ENCODE measurements at regions not wholly inside any gene's neighbourhood (a gene's known extent, or its start where the extent isn't known, plus 50 kb on each side); places are given as distances from the start of the nearest gene placed in this dataset.

DNA sequence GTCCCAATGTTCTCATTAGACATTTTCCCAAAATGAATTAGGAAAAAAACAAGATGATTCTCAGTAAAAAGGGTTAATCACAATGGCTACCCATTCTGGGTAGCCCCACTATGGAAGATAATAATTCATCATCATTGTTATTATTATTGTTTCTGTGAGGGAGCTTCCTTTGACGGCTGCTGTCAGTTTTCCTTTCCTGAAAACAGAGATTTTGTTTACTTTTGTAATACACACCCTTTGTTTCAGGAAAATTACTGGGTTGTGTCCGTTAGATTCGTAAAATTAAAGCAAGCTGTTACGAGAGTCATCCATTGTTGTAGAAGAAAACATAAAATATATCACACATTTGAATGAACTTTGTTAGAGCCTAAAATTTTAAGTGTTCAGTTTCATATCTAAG is 192.9 kb upstream of the ANKRD50 start:
- TF ChIP-seq POLR2A (IDR thresholded peaks at IDR 0.05; ENCODE audit: low read length) (no peak), GATA1 (IDR thresholded peaks at IDR 0.05; ENCODE audit: low read depth, low read length) (no peak)

Measured in erythroblast (primary cell).